ENCODE measurements at regions not wholly inside any gene's neighbourhood (a gene's known extent, or its start where the extent isn't known, plus 50 kb on each side); places are given as distances from the start of the nearest gene placed in this dataset.

DNA sequence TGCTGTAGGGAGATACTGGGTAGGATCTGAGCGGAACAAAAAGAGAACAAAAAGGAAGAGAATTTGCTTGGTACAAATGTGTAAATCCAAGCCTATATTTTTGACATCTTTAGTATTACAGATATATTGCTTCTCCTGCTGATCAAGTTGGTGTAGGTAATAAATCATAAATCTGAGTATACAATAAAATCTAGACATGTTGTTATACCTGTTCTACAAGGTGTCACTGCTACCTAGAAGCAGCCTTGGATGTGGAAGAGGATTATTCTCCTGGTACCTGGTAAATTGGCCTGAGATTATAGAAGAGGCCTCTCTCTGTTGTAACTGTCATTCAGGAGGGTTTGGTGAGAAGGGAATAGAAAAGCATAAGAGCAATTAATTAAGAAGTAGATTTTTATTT is 89.9 kb upstream of the LSM8 start:
- TF ChIP-seq, protein P1, sequence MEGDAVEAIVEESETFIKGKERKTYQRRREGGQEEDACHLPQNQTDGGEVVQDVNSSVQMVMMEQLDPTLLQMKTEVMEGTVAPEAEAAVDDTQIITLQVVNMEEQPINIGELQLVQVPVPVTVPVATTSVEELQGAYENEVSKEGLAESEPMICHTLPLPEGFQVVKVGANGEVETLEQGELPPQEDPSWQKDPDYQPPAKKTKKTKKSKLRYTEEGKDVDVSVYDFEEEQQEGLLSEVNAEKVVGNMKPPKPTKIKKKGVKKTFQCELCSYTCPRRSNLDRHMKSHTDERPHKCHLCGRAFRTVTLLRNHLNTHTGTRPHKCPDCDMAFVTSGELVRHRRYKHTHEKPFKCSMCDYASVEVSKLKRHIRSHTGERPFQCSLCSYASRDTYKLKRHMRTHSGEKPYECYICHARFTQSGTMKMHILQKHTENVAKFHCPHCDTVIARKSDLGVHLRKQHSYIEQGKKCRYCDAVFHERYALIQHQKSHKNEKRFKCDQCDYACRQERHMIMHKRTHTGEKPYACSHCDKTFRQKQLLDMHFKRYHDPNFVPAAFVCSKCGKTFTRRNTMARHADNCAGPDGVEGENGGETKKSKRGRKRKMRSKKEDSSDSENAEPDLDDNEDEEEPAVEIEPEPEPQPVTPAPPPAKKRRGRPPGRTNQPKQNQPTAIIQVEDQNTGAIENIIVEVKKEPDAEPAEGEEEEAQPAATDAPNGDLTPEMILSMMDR (conservative IDR thresholded peaks at IDR 0.05) = no peak
- TF ChIP-seq EZH2 (IDR thresholded peaks at IDR 0.05; ENCODE audit: low read depth) = no peak
